ENCODE measurements at regions not wholly inside any gene's neighbourhood (a gene's known extent, or its start where the extent isn't known, plus 50 kb on each side); places are given as distances from the start of the nearest gene placed in this dataset.

- ChIA-PET POLR2A (ENCODE audit: unreplicated experiment) (no interaction called here), CTCF (no interaction called here)
- Histone ChIP-seq H4K20me1 (ENCODE audit: insufficient read depth) (no peaks in the 10 kb centered on the region), H3K9me3 (ENCODE audit: insufficient read depth, low read depth) (no peaks in the 10 kb centered on the region), H3K79me2 (ENCODE audit: low read depth) (no peaks in the 10 kb centered on the region), H3K4me1 (replicated peaks; ENCODE audit: insufficient read depth) (no peaks in the 10 kb centered on the region), H3K4me3 (no peak overlapping the region), H3K27me3 (ENCODE audit: insufficient read depth, low read depth) (no peaks in the 10 kb centered on the region), H2AFZ (no peak overlapping the region), H3F3A (ENCODE audit: insufficient read depth, low read depth) (no peaks in the 10 kb centered on the region), H3K4me2 (no peak overlapping the region), H3K9me2 (ENCODE audit: insufficient read depth) (no peaks in the 10 kb centered on the region), H3K27ac (no peak overlapping the region), H3K36me3 (ENCODE audit: low read depth) (no peaks in the 10 kb centered on the region)
- no peak for DNase-seq
- intact Hi-C loops (cut with micrococcal nuclease; ENCODE audit: unreplicated experiment) = no loop called here
- TF ChIP-seq CTCF (conservative IDR thresholded peaks at IDR 0.05) (no peak), EZH2 (IDR thresholded peaks at IDR 0.05; ENCODE audit: low read depth) (no peak)
- BruUV-seq (replicated peaks) = no TSS peak
Measured at GRCh38 chr4:120472447-120473131, 405.9 kb upstream of the MAD2L1 start.

- H3K9me3 ChIP-seq (ENCODE audit: insufficient read depth, low read depth) = no peaks in the 10 kb centered on the region
- no peaks in the 10 kb centered on the region for H3K27me3 ChIP-seq (ENCODE audit: insufficient read depth, low read depth)
- no TSS peak for BruUV-seq (replicated peaks)
- H4K20me1 ChIP-seq (ENCODE audit: insufficient read depth) = no peaks in the 10 kb centered on the region
- no peaks in the 10 kb centered on the region for H3F3A ChIP-seq (ENCODE audit: insufficient read depth, low read depth)
- H3K9me2 ChIP-seq (ENCODE audit: insufficient read depth) = no peaks in the 10 kb centered on the region
- TF ChIP-seq EZH2 (IDR thresholded peaks at IDR 0.05; ENCODE audit: low read depth) (no peak), CTCF (conservative IDR thresholded peaks at IDR 0.05) (no peak)
- H3K36me3 ChIP-seq (ENCODE audit: low read depth) = no peaks in the 10 kb centered on the region
- H3K79me2 ChIP-seq (ENCODE audit: low read depth) = no peaks in the 10 kb centered on the region
- intact Hi-C loops (cut with micrococcal nuclease; ENCODE audit: unreplicated experiment) = no loop called here
- H2AFZ ChIP-seq = no peak overlapping the region
- POLR2A ChIA-PET (ENCODE audit: unreplicated experiment) = no interaction called here
- no peak overlapping the region for H3K27ac ChIP-seq
- CTCF ChIA-PET = no interaction called here
- H3K4me3 ChIP-seq = no peak overlapping the region
- H3K4me1 ChIP-seq (replicated peaks; ENCODE audit: insufficient read depth) = no peaks in the 10 kb centered on the region
- no peak for DNase-seq
- no peak overlapping the region for H3K4me2 ChIP-seq
Measured at GRCh38 chr4:120466429-120466828, 399.8 kb upstream of the MAD2L1 start.

- Histone ChIP-seq H3K4me2 (no peak overlapping the region), H3K79me2 (ENCODE audit: low read depth) (no peaks in the 10 kb centered on the region), H4K20me1 (ENCODE audit: insufficient read depth) (no peaks in the 10 kb centered on the region), H3K4me3 (no peak overlapping the region), H3K4me1 (replicated peaks; ENCODE audit: insufficient read depth) (no peaks in the 10 kb centered on the region), H3K36me3 (ENCODE audit: low read depth) (no peaks in the 10 kb centered on the region), H3K27me3 (ENCODE audit: insufficient read depth, low read depth) (no peaks in the 10 kb centered on the region), H2AFZ (no peak overlapping the region), H3K9me2 (ENCODE audit: insufficient read depth) (no peaks in the 10 kb centered on the region; the same call in 1 of the 2 replicates), H3K9me3 (ENCODE audit: insufficient read depth, low read depth) (no peaks in the 10 kb centered on the region), H3F3A (ENCODE audit: insufficient read depth, low read depth) (no peaks in the 10 kb centered on the region), H3K27ac (no peak overlapping the region)
- POLR2A ChIA-PET (ENCODE audit: unreplicated experiment) = no interaction called here
- BruUV-seq (replicated peaks) = no TSS peak
- TF ChIP-seq CTCF (conservative IDR thresholded peaks at IDR 0.05) = no peak
- TF ChIP-seq EZH2 (IDR thresholded peaks at IDR 0.05; ENCODE audit: low read depth) = no peak
- intact Hi-C loops (cut with micrococcal nuclease; ENCODE audit: unreplicated experiment) = no loop called here
- CTCF ChIA-PET = no interaction called here
- DNase-seq = no peak
Measured at GRCh38 chr4:120454788-120455187, 388.1 kb upstream of the MAD2L1 start.
